ENCODE measurements at regions not wholly inside any gene's neighbourhood (a gene's known extent, or its start where the extent isn't known, plus 50 kb on each side); places are given as distances from the start of the nearest gene placed in this dataset.

DNA sequence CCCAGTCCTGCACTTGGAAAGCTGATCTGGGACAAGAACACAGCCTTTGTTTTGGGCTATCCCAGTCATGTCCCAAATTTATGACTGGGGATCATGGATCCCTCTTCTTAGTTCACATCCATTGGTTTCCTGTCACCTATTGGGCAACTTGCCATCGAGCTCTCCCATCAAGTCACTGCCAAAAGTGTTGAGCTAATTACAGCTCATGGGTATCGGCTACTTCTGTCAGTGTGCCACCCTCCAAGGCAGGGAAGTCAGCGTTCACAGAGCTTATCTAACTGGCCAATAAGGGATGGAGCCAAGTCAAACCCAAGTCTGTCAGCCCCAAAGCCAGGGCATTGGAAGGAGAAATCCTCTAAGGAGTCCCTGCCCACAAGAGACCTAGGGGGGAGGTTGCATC is 53.2 kb upstream of the KATNAL1 start:
- no peak for TF ChIP-seq TCF7L2 (IDR thresholded peaks at IDR 0.05; ENCODE audit: low read depth, low read length)
- no peak for TF ChIP-seq SIN3B (IDR thresholded peaks at IDR 0.05; ENCODE audit: low read depth)
- TF ChIP-seq, protein P1, sequence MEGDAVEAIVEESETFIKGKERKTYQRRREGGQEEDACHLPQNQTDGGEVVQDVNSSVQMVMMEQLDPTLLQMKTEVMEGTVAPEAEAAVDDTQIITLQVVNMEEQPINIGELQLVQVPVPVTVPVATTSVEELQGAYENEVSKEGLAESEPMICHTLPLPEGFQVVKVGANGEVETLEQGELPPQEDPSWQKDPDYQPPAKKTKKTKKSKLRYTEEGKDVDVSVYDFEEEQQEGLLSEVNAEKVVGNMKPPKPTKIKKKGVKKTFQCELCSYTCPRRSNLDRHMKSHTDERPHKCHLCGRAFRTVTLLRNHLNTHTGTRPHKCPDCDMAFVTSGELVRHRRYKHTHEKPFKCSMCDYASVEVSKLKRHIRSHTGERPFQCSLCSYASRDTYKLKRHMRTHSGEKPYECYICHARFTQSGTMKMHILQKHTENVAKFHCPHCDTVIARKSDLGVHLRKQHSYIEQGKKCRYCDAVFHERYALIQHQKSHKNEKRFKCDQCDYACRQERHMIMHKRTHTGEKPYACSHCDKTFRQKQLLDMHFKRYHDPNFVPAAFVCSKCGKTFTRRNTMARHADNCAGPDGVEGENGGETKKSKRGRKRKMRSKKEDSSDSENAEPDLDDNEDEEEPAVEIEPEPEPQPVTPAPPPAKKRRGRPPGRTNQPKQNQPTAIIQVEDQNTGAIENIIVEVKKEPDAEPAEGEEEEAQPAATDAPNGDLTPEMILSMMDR (IDR thresholded peaks at IDR 0.05 in 2 of 3, conservative IDR thresholded peaks at IDR 0.05 in 1 of 3; ENCODE audit: insufficient read depth in 2 of 3, low read depth in 1 of 3, low read length in 3 of 3) = no peak
- TF ChIP-seq, protein P2, sequence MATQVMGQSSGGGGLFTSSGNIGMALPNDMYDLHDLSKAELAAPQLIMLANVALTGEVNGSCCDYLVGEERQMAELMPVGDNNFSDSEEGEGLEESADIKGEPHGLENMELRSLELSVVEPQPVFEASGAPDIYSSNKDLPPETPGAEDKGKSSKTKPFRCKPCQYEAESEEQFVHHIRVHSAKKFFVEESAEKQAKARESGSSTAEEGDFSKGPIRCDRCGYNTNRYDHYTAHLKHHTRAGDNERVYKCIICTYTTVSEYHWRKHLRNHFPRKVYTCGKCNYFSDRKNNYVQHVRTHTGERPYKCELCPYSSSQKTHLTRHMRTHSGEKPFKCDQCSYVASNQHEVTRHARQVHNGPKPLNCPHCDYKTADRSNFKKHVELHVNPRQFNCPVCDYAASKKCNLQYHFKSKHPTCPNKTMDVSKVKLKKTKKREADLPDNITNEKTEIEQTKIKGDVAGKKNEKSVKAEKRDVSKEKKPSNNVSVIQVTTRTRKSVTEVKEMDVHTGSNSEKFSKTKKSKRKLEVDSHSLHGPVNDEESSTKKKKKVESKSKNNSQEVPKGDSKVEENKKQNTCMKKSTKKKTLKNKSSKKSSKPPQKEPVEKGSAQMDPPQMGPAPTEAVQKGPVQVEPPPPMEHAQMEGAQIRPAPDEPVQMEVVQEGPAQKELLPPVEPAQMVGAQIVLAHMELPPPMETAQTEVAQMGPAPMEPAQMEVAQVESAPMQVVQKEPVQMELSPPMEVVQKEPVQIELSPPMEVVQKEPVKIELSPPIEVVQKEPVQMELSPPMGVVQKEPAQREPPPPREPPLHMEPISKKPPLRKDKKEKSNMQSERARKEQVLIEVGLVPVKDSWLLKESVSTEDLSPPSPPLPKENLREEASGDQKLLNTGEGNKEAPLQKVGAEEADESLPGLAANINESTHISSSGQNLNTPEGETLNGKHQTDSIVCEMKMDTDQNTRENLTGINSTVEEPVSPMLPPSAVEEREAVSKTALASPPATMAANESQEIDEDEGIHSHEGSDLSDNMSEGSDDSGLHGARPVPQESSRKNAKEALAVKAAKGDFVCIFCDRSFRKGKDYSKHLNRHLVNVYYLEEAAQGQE (IDR thresholded peaks at IDR 0.05; ENCODE audit: borderline replicate concordance) = no peak
- TF ChIP-seq, protein P2 (CRISPR knock-in tag; IDR thresholded peaks at IDR 0.05; ENCODE audit: low read depth) = no peak
- no peak for TF ChIP-seq BMI1 (IDR thresholded peaks at IDR 0.05; ENCODE audit: low read length)
- TF ChIP-seq EZH2 (IDR thresholded peaks at IDR 0.05; ENCODE audit: borderline replicate concordance, low read depth, low read length) = no peak
- no peak for TF ChIP-seq HDAC2 (IDR thresholded peaks at IDR 0.05)
- no peak for TF ChIP-seq POLR2A (conservative IDR thresholded peaks at IDR 0.05)
- no peak for TF ChIP-seq TCF3 (CRISPR knock-in tag; IDR thresholded peaks at IDR 0.05)
- TF ChIP-seq JUND (IDR thresholded peaks at IDR 0.05; ENCODE audit: borderline replicate concordance, low read depth, low read length) = no peak
- TF ChIP-seq JUND (tag; IDR thresholded peaks at IDR 0.05; ENCODE audit: borderline replicate concordance, low read depth, low read length) = no peak
- TF ChIP-seq CBX5 (IDR thresholded peaks at IDR 0.05; ENCODE audit: borderline replicate concordance, low read depth) = no peak
- TF ChIP-seq MAFK (IDR thresholded peaks at IDR 0.05; ENCODE audit: low read length) = no peak
- no peak for TF ChIP-seq CREB1 (IDR thresholded peaks at IDR 0.05)
- no peak for TF ChIP-seq CREB1 (CRISPR knock-in tag; IDR thresholded peaks at IDR 0.05)
